H1 (cell line): ENCODE measurements at regions not wholly inside any gene's neighbourhood (a gene's known extent, or its start where the extent isn't known, plus 50 kb on each side); places are given as distances from the start of the nearest gene placed in this dataset.
A peak's percentile ranks its signal among the peaks of the same experiment; 100 is the strongest.

Experiments used
- CTCF ChIA-PET: fragments of 300-600 bp; sonication (Branson Sonifier 250); formaldehyde crosslinking; loops from one replicate; lab custom pipeline; 2021; ENCODE audit not compliant: partially characterized antibody; lab: Charles Lee
- POLR2A ChIA-PET: fragments of 300-600 bp; sonication (Branson Sonifier 250); formaldehyde crosslinking; loops from one replicate; lab custom pipeline; 2021; ENCODE audit warnings: inconsistent platforms; ENCODE audit not compliant: partially characterized antibody; lab: Charles Lee
- DNase-seq, 2 experiments: peaks; one replicate each; pipeline versions ENCODE4 v3.0.0 to v3.0.0-alpha.2; 2010 to 2022; ENCODE audit warnings: low spot score in 2 of 2, low read depth in 1 of 2, mixed read lengths in 1 of 2
- FAIRE-seq: peaks from 2 replicates; lab custom pipeline; 2011; peaks lifted over from hg19 to GRCh38; lab: Jason Lieb, UNC
- H2AFZ ChIP-seq: 2 replicates; pipeline ENCODE4 v1.8.1; 2012; ENCODE audit warnings: low read length, inconsistent platforms
- H2AK5ac ChIP-seq: 2 replicates; pipeline ENCODE4 v1.6.1; 2013; ENCODE audit warnings: low read depth, low read length
- H2BK120ac ChIP-seq: replicated peaks from 2 replicates; pipeline ENCODE3; 2013; ENCODE audit warnings: low read depth, low read length, inconsistent platforms
- H2BK12ac ChIP-seq: 2 replicates; pipeline ENCODE4 v1.6.1; 2013; ENCODE audit warnings: low read depth, low read length
- H2BK15ac ChIP-seq: 2 replicates; pipeline ENCODE4 v1.6.1; 2013; ENCODE audit warnings: low read length
- H2BK20ac ChIP-seq: 2 replicates; pipeline ENCODE4 v1.6.1; 2013; ENCODE audit warnings: low read length
- H2BK5ac ChIP-seq: 2 replicates; pipeline ENCODE4 v1.6.1; 2013; ENCODE audit warnings: low read depth, low read length
- H3K14ac ChIP-seq: 2 replicates; pipeline ENCODE4 v1.6.1; 2013; ENCODE audit warnings: inconsistent platforms; ENCODE audit not compliant: insufficient read length
- H3K18ac ChIP-seq: 2 replicates; pipeline ENCODE4 v1.6.1; 2013; ENCODE audit warnings: low read length; ENCODE audit errors: extremely low read depth
- H3K23ac ChIP-seq: 2 replicates; pipeline ENCODE4 v1.6.1; 2013; ENCODE audit warnings: inconsistent platforms; ENCODE audit not compliant: insufficient read length
- H3K23me2 ChIP-seq: 2 replicates; pipeline ENCODE4 v1.6.1; 2013; ENCODE audit warnings: low read depth, low read length
- H3K27ac ChIP-seq: 2 replicates; pipeline ENCODE4 v1.6.1; 2011; ENCODE audit warnings: low read depth, low read length, inconsistent platforms
- H3K27me3 ChIP-seq, 4 experiments: replicated peaks in 1 of 4; 1 replicate in 1 of 4; 2 replicates in 3 of 4; pipeline versions ENCODE4 v1.6.1 to v1.8.1; 2011 to 2013; ENCODE audit warnings: low read length in 3 of 4, mild to moderate bottlenecking in 3 of 4, inconsistent platforms in 2 of 4, mixed read lengths in 2 of 4, moderate library complexity in 1 of 4; ENCODE audit not compliant: control insufficient read depth in 3 of 4, insufficient read depth in 3 of 4; ENCODE audit errors: extremely low read depth in 1 of 4
- H3K36me3 ChIP-seq, 4 experiments: 2 replicates each; pipeline versions ENCODE4 v1.6.1 to v1.8.1; 2011 to 2013; ENCODE audit warnings: mild to moderate bottlenecking in 4 of 4, low read length in 3 of 4, moderate library complexity in 2 of 4, control low read depth in 1 of 4, inconsistent platforms in 1 of 4; ENCODE audit not compliant: insufficient read depth in 4 of 4, control insufficient read depth in 2 of 4
- H3K4ac ChIP-seq: replicated peaks from 2 replicates; pipeline ENCODE3; 2013; ENCODE audit warnings: low read length, low read depth, mixed read lengths, inconsistent platforms; ENCODE audit not compliant: insufficient read length
- H3K4me1 ChIP-seq, 4 experiments: replicated peaks in 1 of 4; 1 replicate in 1 of 4; 2 replicates in 3 of 4; pipeline versions ENCODE4 v1.6.1 to v1.8.1; 2011 to 2013; ENCODE audit warnings: low read length in 3 of 4, inconsistent platforms in 2 of 4, mixed read lengths in 1 of 4; ENCODE audit not compliant: insufficient read depth in 4 of 4, control insufficient read depth in 3 of 4
- H3K4me2 ChIP-seq, 2 experiments: 2 replicates each; pipeline versions ENCODE4 v1.6.1 to v1.8.1; 2011 to 2013; ENCODE audit warnings: low read depth in 2 of 2, low read length in 2 of 2, control low read depth in 1 of 2, inconsistent platforms in 1 of 2, mild to moderate bottlenecking in 1 of 2; ENCODE audit not compliant: insufficient read depth in 1 of 2
- H3K4me3 ChIP-seq, 4 experiments: fragments of 200-600, 300-600 bp in 1 of 4; sonication (generic), shearing (Covaris generic), sonication (Bioruptor Twin) in 1 of 4; 2 replicates each; pipeline versions ENCODE4 v1.5.1 to v1.8.1; 2011 to 2016; ENCODE audit warnings: low read length in 4 of 4, low read depth in 3 of 4, control low read depth in 2 of 4, inconsistent platforms in 2 of 4, mild to moderate bottlenecking in 2 of 4, mixed read lengths in 1 of 4, moderate library complexity in 1 of 4; ENCODE audit not compliant: insufficient read depth in 2 of 4; ENCODE audit errors: extremely low read depth in 1 of 4
- H3K56ac ChIP-seq: replicated peaks from 2 replicates; pipeline ENCODE3; 2013; ENCODE audit warnings: low read depth, mild to moderate bottlenecking, mixed read lengths, low read length, inconsistent platforms; ENCODE audit not compliant: insufficient read length
- H3K79me1 ChIP-seq: 2 replicates; pipeline ENCODE4 v1.6.1; 2013; ENCODE audit warnings: low read depth, low read length, control low read depth
- H3K79me2 ChIP-seq, 2 experiments: 2 replicates each; pipeline versions ENCODE4 v1.6.1 to v1.8.1; 2012 to 2013; ENCODE audit warnings: low read length in 2 of 2, mild to moderate bottlenecking in 2 of 2, inconsistent platforms in 1 of 2; ENCODE audit not compliant: insufficient read depth in 2 of 2, control insufficient read depth in 1 of 2
- H3K9ac ChIP-seq, 4 experiments: replicated peaks in 1 of 4; 1 replicate in 1 of 4; 2 replicates in 3 of 4; pipeline versions ENCODE4 v1.6.1 to v1.8.1; 2011 to 2013; ENCODE audit warnings: low read depth in 3 of 4, low read length in 3 of 4, control low read depth in 2 of 4, mild to moderate bottlenecking in 2 of 4, moderate library complexity in 2 of 4, inconsistent platforms in 1 of 4; ENCODE audit errors: extremely low read depth in 1 of 4
- H3K9me3 ChIP-seq, 2 experiments: 2 replicates each; pipeline versions ENCODE4 v1.6.1 to v1.8.1; 2012 to 2013; ENCODE audit warnings: mild to moderate bottlenecking in 2 of 2, moderate library complexity in 2 of 2, control low read depth in 1 of 2, inconsistent platforms in 1 of 2, low read depth in 1 of 2, low read length in 1 of 2, mixed read lengths in 1 of 2; ENCODE audit not compliant: insufficient read depth in 2 of 2
- H4K20me1 ChIP-seq, 2 experiments: replicated peaks in 1 of 2; 2 replicates each; pipeline versions ENCODE3 to v1.8.1; 2011 to 2013; ENCODE audit warnings: inconsistent platforms in 2 of 2, low read length in 2 of 2, mild to moderate bottlenecking in 1 of 2; ENCODE audit not compliant: insufficient read depth in 2 of 2, control insufficient read depth in 1 of 2
- H4K5ac ChIP-seq: 2 replicates; pipeline ENCODE4 v1.6.1; 2013; ENCODE audit warnings: low read length, low read depth, mixed read lengths, inconsistent platforms; ENCODE audit not compliant: insufficient read length
- H4K8ac ChIP-seq: 2 replicates; pipeline ENCODE4 v1.8.0; 2013; ENCODE audit warnings: mild to moderate bottlenecking, moderate library complexity, low read length, inconsistent platforms; ENCODE audit not compliant: insufficient read depth; ENCODE audit errors: extremely low read depth
- H4K91ac ChIP-seq: replicated peaks from 2 replicates; pipeline ENCODE3; 2013; ENCODE audit warnings: low read length, mixed read lengths, inconsistent platforms; ENCODE audit not compliant: insufficient read length
- RFX5 ChIP-seq: IDR thresholded peaks from 2 replicates; pipeline ENCODE4 v1.6.1; 2011; ENCODE audit warnings: low read depth, low read length, improper control_type of control experiment, borderline replicate concordance
- WGBS, 2 experiments: shearing (Covaris generic) in 1 of 2; methylation state at CpG; one replicate each; pipeline versions ENCODE4 v1.1.6 to v1.1.7; 2013 to 2015; ENCODE audit warnings: low lambda C conversion rate in 2 of 2, mixed read lengths in 2 of 2, inconsistent platforms in 1 of 2, low coverage in 1 of 2, missing lambda C conversion rate in 1 of 2; ENCODE audit not compliant: insufficient replicate concordance in 2 of 2, insufficient coverage in 1 of 2, insufficient read length in 1 of 2; ENCODE audit errors: extremely low coverage in 1 of 2, missing lambda C conversion rate in 1 of 2; 5-methylcytosine and 5-hydroxymethylcytosine counted together
- TF ChIP-seq, protein P1 (sequence below), 3 experiments: IDR thresholded peaks; 1 replicate in 2 of 3; 2 replicates in 1 of 3; pipeline versions ENCODE4 v1.5.1 to v1.6.1; 2011; ENCODE audit warnings: low read length in 3 of 3, mild to moderate bottlenecking in 3 of 3, inconsistent platforms in 2 of 3, low read depth in 1 of 3, moderate library complexity in 1 of 3; ENCODE audit not compliant: insufficient read depth in 1 of 3; ENCODE audit errors: control extremely low read depth in 1 of 3

DNA sequence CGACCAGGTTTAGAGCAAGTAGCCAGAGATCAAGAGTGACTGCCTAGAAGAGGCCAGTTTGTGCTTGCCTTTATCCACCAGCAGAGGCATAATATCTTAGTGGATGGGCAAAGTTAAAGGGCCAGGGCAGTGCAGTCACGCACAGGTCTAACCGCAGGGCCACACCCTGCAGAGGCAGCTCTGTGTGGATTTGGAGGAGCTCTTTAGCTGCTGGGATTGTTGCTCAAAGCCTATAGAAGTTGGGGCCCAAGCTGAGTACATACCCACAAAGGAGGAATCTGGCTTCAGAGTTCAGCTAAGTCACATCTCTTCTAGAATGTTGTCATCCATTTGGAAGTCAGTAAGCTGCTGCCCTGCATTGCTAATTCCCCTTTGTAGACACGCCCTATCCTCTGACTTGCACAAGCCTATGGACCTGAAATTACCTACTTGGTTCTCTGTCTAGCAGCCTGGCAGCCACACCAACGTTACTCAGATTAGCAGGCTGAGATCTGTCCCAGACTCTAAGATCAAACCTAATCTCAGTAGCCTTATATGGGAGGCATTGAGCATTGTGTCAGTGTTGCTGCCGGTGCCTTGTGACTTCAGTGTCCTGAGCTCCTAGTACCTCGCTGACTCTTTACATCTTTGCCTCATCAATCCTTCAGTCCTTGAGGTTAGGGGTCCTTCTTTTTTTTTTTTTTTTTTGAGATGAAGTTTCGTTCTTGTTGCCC, 102.9 kb upstream of the STARD13 start:
- H2BK5ac ChIP-seq: no peak overlapping the region
- no peak overlapping the region for H3K4me2 ChIP-seq
- H3K23me2 ChIP-seq: no peaks in the 10 kb centered on the region
- H3K4ac ChIP-seq: no peak overlapping the region
- no peak overlapping the region for H3K4me3 ChIP-seq
- H2BK120ac ChIP-seq: no peak overlapping the region
- H3K23ac ChIP-seq: no peak overlapping the region
- H2AK5ac ChIP-seq: no peak overlapping the region
- H2BK15ac ChIP-seq: no peak overlapping the region
- H3K56ac ChIP-seq: no peak overlapping the region
- no peak overlapping the region for H3K9ac ChIP-seq
- 91% methylated on average over 7 of the region's 8 CpGs; no CpG with 5 or more reads in 1 of the 2 experiments for WGBS, 2 experiments
- ChIA-PET POLR2A (no interaction called here), CTCF (interaction anchor here (0.5 to 1.4 kb wide), 3 partner anchors 12 to 915 kb away, joined by 3 to 5 read pairs (median 3); no protein-coding TSS in a partner anchor)
- H3K18ac ChIP-seq: no peak overlapping the region
- peak overlapping the region; percentile 45; the same call in 1 of the 2 replicates for H2BK12ac ChIP-seq
- peaks cover 0 to 2% (median 0%) of the 10 kb centered on the region in 4 experiments; a peak in 1 of 7 replicates for H3K4me1 ChIP-seq
- no peak overlapping the region for H3K14ac ChIP-seq
- H2AFZ ChIP-seq: no peak overlapping the region
- no peaks in the 10 kb centered on the region for H3K27me3 ChIP-seq
- H4K5ac ChIP-seq: no peak overlapping the region
- H4K8ac ChIP-seq: no peak overlapping the region
- H3K36me3 ChIP-seq: no peaks in the 10 kb centered on the region
- H3K9me3 ChIP-seq: no peaks in the 10 kb centered on the region
- no peak overlapping the region for H4K91ac ChIP-seq
- TF ChIP-seq RFX5: no peak
- TF ChIP-seq, protein P1, sequence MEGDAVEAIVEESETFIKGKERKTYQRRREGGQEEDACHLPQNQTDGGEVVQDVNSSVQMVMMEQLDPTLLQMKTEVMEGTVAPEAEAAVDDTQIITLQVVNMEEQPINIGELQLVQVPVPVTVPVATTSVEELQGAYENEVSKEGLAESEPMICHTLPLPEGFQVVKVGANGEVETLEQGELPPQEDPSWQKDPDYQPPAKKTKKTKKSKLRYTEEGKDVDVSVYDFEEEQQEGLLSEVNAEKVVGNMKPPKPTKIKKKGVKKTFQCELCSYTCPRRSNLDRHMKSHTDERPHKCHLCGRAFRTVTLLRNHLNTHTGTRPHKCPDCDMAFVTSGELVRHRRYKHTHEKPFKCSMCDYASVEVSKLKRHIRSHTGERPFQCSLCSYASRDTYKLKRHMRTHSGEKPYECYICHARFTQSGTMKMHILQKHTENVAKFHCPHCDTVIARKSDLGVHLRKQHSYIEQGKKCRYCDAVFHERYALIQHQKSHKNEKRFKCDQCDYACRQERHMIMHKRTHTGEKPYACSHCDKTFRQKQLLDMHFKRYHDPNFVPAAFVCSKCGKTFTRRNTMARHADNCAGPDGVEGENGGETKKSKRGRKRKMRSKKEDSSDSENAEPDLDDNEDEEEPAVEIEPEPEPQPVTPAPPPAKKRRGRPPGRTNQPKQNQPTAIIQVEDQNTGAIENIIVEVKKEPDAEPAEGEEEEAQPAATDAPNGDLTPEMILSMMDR (IDR thresholded peaks at IDR 0.05; ENCODE audit: control extremely low read depth in 1 of 3, insufficient read depth in 1 of 3, low read depth in 1 of 3, low read length in 3 of 3): peak in 2 of 3 experiments; percentile 18 to 45; a peak in 2 of 4 replicates
- DNase-seq (no peak), FAIRE-seq (no peak)
- H3K79me1 ChIP-seq: no peaks in the 10 kb centered on the region
- H2BK20ac ChIP-seq: no peak overlapping the region
- H3K27ac ChIP-seq: no peak overlapping the region
- no peaks in the 10 kb centered on the region for H3K79me2 ChIP-seq
- no peaks in the 10 kb centered on the region for H4K20me1 ChIP-seq
